HG02973 (cell line): ENCODE measurements at regions not wholly inside any gene's neighbourhood (a gene's known extent, or its start where the extent isn't known, plus 50 kb on each side); places are given as distances from the start of the nearest gene placed in this dataset.
"Not testable (repeated sequence)": the region's sequence is repeated elsewhere in the genome, so short reads cannot be mapped to it uniquely, and the experiment has no call there.

Experiments
- ATAC-seq: cut with Tn5 transposase; IDR thresholded peaks from one replicate; pipeline ENCODE4 v1.9.1; 2021; ENCODE audit warnings: moderate library complexity; ENCODE audit not compliant: unreplicated experiment

DNA sequence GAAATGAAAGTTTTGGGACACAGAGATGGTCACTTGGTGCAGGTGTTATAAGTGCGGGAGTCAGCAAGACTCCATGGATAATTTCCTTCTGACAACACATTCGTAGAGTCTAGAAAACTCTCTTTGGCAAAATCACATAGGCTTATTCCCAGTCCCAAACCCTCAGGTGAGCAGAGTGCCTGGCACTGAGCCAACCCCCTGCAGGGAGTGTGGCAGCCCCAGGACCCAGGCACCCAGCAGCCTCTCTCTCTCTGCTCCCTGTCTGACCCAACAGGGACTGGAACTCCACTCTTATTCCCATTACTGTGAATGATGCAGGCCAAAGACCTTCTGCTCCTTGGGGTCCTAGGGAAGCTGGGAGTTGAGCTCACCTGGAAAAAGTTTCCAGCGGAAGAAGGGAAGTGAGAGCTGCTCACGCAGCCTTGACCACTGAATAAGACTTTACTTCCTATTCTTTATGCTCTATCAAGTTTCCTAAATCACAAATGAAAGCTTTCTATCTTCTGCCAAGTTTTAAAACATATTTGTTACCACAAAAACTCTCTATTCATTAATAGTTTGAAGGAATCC is 132.6 kb upstream of the ETV3 start:
- ATAC-seq, result no peak

DNA sequence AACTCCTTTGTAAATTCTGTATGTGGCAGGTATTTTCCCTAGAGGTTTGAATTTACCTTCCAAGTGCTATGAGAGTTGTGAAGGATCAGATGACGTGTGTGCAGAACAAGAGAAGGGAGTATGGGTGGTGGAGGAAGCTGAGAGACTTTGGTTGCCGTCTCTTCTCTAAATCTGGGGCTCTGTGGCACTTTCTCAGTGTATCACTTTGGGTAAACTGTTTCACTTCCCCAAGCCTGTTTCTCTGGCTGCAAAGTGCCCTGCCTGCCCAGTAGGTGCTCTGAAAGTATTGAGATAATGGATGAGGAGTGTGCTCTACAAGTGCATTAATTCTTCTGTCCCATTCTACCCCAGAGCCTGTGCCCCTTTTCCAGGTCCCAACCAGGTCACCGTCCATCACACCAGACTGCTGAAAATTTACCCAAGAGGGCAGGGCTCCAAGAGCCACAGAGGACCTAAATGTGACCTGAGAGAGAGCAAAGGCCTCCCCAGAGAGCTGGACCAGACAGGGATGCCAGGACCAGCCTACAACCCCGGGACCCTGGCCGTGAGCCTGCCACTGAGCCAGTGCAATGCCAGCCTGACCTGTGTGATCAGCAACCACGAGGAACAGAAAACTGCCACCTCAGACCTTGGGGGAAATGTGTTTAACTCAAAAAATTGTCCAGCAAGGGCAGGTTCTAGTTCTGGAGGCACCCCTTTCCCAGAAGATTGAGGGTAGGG is 131.6 kb upstream of the ETV3 start:
- ATAC-seq, result no peak

DNA sequence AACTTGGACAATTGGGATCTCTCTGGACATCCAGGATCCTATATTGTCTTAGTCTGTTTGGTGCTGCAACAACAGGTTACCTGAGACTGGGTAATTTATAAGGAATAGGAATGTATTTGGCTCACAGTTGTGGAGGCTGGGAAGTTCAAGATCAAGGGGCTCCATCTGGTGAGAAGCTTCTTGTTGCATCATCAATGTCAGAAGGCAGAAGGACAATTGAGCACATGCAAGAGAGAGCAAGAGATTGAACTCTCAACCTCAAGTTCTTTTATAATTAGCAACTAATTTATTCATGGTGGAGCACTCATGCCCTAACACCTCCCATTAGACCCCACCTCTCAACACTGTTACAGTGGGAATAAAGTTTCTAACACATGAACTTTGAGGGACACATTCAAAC is 124.7 kb upstream of the ETV3 start:
- no peak for ATAC-seq

DNA sequence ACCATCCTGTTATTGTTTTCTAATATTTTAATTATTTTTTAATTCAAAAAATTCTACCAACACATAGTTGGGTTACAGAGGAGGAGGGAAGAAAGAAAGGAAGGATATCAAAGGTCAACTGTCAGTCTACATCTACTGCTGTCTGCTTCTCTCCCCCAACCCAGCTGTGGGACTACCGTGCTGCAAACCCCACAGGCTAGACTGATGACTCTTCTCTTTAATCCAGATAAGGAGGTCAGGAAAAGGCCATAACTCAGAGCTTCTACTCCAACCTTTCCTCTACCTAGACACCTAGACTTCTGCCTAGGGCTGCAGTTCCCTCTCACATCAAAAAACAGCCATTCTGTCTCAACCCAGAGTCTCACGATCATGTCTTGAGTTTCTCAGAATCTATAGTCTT is 124.2 kb upstream of the ETV3 start:
- no peak for ATAC-seq

DNA sequence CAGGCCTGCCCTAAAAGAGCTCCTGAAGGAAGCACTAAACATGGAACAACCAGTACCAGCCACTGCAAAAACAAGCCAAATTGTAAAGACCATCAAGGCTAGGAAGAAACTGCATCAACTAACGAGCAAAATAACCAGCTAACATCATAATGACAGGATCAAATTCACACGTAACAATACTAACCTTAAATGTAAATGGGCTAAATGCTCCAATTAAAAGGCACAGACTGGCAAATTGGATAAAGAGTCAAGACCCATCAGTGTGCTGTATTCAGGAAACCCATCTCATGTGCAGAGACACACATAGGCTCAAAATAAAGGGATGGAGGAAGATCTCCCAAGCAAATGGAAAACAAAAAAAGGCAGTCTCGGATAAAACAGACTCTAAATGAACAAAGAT is 117.7 kb upstream of the ETV3 start:
- not testable (repeated sequence) for ATAC-seq

DNA sequence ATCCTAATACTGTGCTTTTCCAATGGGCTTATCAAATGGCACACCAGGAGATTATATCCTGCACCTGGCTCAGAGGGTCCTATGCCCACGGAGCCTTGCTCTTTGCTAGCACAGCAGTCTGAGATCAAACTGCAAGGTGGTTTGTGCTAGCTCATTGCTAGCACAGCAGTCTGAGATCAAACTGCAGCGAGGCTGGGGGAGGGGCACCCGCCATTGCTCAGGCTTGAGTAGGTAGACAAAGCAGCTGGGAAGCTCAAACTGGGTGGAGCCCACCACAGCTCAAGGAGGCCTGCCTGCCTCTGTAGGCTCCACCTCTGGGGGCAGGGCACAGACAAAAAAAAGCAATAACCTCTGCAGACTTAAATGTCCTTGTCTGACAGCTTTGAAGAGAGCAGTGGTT is 116.0 kb upstream of the ETV3 start:
- ATAC-seq, result not testable (repeated sequence)

DNA sequence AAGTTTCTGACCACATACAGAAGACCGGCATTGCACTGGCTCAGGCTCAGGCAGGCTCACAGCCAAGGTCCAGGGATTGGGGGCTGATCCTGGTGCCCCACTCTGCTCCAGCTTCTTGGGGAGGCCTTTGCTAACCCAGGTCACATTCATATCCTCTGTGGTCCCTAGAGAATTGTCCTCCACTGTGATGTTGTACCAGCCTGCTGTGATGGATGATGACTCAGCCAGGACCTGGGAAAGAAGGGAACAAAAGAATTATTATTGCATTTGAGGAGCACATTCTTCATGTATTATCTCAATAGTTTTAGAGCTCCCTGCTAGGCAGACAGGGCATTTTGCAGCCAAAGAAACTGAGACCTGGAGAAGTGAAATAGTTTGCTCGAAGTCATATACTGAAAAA is 114.3 kb upstream of the ETV3 start:
- ATAC-seq, result no peak

DNA sequence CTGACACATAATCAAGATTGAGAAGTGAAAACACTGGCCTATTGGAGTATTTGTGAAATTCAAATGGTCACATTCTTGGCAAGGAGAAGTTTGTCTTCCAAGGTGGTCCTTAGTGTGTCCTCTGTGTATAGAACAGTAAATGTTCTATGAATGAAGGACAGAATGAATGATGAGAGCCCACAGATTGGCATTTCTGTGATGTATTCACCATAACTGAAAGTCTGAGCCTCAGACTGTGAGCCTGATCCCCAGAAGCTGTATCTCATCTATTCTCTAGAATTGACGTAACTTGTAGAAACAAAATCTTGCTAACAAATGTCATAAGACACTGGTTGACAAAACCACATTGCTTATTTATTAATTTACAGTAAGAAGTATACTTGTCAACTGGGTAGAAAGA is 111.5 kb upstream of the ETV3 start:
- no peak for ATAC-seq

DNA sequence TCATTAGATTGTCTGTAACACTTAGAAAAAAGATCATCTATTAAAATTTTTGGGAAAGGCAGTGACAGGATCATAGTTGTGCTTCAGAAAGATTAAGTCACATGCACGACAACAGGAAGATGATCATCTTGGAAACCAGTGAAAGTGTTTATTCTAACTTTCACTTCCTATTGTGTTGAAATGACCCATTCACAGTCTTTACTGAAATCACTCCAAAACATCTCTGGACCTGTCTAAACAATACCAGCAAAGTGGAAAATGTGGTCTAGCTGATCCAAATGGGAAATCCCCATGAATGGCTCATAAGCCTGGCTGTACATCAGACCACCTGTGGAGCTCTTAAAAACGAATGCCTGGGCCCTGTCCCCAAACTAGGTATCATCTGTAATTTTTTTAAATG is 111.1 kb upstream of the ETV3 start:
- no peak for ATAC-seq

DNA sequence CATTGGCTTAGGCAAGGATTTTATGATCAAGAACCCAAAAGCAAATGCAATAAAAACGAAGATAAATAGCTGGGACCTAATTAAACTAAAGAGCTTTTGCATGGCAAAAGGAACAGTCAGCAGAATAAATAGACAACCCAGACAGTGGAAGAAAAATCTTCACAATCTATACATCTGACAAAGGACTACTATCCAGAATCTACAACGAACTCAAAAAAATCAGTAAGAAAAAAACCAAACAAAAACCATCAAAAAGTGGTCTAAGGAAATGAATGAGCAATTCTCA is 109.5 kb upstream of the ETV3 start:
- ATAC-seq, result not testable (repeated sequence)

DNA sequence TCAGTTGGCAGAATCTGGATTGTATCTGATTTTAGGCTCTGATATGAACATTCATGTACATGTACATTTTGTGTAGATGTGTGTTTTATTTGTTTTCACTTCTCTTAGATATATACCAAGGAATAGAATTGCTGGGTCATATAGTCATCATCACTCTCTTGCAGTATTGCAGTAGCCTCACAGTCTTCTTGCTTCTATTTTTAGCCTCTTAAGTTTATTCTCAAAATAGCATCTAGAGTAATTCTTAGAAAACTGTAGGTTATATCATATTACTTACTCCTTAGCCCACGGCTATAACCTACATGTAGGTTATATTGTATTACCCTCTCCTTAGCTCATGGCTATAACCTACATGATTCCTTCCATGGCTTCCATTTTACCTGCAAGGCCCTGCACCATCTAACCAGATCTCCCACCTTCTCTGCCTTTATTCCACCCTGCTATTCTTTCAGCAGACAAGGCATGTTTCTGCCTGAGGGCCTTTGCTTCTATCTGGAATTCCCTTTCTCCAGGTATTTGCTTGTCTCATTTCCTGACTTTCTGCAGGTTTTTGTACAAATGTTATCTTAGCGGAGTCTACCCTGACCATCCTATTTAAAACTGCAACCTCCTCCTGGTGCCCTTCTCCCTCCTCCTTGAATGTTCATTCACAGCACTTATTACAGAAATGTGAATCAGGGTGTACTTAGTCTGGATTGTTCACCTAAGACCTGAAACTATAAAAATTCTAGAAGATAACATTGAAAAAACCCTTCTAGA is 109.0 kb upstream of the ETV3 start:
- no peak for ATAC-seq

DNA sequence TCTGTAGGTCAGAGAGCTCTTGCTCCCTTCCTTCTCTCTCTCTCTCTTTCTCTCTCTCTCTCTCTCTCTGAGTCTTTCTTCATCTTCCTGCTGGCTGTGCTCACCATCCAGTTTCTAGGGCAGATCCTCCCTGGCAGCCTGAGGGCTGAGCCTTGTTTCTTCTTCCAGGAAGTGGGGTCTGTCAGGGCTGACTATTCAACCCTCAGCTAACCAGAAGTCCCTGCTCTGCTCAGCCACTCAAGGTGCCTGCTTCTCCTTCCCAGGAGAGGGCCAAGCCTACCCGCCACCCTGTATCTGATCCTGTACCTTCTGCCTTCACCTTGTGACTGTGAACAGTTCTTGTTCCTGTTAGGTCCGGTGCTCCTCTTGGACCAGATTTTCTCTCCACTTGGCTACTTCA is 107.6 kb upstream of the ETV3 start:
- no peak for ATAC-seq

DNA sequence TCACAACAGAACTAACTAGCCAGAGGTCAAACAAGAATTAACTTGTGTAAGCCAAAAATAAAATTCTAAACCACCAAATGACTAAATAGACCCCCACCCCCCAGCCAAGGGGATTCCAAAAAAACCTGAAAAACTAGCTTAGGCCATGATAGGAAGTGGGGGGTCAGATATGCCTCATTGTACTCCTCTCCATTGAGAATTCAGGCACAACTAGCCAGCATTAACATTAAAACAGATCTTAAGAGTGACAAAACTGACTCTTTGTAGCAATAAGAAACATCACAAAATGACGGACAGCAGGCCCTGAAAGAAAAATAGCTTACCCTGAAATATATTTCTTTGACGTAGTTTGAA is 103.0 kb upstream of the ETV3 start:
- no peak for ATAC-seq

DNA sequence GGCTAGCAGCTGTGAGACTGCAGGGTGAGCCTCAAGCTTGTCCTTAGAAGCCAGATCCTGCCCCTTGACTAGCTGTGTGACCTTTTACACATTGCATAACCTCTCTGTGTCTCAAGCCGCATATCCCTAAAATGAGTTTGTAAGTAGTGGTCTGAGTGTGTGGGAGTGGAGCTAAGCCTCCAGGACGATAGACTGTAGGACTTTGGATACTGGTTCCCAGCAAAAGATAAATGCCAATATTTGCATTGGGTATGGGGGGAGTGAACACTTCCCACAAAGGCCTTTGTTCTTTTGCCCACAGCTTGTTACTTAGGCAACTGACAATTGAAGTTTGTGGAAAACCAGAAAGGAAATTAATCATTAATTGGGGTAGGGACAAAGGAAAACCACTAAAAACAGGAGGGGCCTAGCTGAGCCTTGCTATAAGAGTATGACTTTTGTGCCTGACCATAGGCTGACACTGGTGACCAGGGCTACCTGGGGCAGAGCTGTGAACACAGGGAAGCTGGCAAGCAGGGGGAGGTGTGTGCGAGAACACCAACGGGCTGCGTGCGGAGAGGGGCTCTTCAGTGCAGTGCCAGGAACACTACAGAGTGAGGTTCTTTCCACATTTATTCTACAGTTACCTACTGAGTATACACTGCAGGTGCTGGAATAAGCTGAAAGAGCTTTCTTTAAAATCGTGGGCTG is 102.4 kb upstream of the ETV3 start:
- no peak for ATAC-seq

DNA sequence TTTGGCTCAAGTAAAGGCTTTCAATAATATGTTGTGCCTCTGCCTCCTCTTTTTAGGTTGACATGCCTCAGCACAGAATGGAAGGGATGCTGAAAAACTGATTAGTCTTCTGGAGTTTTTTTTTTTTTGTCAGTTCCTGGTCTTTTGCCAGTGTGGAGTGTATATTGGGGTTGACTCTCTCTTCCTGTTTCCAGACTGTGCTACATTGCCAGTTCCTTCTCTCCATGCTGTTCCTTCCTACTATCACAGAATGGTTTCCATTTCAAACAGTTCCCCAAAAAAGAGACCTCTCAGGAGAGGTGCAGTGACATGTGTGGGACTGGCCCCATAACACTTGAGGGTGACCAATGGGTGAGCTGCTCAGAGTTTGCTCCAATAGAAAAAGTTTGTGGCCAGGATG is 101.7 kb upstream of the ETV3 start:
- no peak for ATAC-seq

DNA sequence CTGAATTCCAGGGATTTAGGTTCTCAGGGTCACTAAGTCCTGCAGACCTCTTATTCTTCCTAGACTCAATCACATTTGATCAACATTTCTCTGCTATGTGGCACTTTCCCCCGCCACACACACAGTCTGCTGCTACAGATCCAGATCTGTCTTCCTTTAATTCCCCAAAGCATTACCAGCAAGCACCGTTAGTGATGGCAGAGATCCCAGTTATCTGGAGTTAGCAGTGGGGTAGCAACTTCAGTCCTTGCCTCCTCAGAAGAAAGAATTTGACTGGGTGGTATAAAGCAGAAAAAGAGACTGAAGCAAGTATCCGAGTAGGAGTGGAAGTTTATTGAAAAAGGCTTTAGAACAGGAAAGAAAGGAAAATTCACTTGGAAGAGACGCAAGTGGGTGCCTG is 100.4 kb upstream of the ETV3 start:
- no peak for ATAC-seq

DNA sequence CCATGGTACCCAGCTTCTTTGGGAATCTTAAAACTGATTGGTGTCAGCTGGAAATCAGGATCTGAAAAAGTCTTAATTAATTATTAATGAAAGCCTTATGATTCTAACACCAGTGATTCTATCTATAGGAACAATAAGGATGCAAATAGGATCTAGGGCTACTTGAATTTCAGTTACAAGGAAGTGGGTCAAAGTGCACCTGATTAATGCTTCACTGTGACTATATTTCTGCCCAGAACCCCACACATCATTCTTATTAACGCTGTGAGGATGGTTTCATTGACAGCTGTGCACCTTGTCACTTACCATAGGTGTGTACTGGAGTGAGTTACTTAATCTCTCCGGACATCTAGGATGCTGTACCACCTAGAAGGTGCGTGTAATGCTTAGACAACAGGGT is 99.8 kb upstream of the ETV3 start:
- no peak for ATAC-seq

DNA sequence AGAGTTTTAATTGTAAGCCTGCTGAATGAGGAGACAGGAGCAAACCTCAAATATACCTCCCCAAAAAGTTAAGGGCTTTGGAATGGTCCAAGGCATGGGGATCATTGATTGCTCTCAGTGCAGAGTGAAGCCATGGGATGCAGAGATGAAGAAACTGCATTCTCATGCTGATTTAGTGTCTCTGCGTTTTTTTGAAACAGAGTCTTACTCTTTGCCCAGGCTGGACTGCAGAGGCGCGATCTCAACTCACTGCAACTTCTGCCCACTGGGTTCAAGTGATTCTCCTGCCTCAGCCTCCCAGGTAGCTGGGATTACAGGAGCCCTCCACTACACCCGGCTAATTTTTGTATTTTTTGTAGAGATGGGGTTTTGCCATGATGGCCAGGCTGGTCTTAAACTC is 99.3 kb upstream of the ETV3 start:
- no peak for ATAC-seq

DNA sequence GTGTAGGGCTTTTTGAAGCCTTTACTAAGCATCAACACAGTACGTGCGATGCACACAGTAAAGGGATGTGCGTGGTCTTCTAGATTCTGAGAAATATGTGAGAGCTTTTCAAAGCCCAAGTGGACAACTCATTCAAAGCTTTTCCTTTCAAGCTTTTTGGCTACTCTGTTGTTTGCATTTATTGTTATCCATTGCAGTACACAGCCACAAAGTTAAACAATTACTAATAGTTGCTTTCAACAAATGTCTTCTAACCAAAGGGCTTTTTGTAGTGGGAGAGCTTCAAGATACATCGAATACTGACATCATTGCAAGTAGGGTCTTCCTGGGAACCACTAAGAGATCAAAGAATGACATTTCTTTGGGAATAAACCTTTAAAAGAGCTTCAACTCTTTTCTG is 97.9 kb upstream of the ETV3 start:
- no peak for ATAC-seq

DNA sequence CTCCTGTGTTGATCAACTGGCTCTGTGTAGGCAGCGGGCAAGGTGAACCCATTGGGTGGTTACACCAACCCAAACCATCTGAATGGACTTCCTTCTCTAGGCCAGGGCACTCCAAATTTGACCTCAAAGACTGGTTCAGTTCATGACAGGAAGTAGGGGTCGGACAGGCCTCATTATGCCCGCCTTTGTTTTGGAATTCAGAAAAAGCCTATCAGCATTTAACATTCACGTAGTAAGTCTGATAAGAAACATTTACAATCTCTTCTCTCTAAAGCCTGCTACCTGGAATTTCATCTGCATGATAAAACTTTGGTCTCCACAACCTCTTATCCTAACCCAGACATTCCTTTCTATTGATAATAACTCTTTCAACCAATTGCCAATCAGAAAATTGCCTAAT is 97.1 kb upstream of the ETV3 start:
- no peak for ATAC-seq

DNA sequence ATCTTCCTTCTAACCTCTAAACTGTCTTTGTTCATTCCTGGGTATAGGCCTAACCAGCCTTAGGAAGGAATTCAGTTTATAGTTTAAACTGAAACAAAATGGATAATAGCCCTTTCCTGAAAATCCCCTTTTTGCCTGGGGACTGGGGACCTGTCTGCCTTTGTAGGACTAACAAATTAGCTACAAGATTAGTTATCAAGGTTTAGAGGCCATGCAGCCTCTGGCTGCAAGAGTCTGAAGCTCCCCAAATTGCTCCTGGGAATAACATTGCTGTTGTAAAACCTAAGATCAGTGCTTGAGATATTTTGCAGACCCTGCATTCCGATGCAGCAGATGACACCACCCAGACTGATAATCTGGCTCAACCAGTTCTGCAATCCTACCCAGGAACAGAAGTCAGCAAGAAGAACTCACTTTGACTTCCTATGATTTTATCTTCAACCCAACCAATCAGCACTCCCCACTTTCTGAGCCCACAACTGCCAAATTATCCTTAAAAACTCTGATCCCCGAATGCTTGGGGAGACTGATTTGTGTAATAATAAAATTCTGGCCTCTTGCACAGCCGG is 96.6 kb upstream of the ETV3 start:
- no peak for ATAC-seq

DNA sequence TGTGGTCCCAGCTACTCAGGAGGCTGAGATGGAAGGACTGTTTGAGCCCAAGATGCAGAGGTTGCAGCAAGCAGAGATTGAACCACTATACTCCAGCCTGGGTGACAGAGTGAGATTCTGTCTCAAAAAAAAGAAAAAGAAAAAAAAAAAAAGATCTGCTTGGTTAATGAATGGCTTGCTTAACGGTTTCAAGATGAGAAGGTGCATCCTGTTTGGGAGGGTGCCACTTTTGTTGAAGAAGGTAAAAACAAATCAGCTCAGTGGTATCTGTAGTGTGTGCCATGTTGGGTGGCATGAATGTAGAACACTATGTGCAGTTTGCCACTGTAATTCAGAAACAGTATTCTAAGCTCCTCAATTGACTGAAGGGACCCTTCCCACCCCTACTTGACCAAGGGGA is 94.9 kb upstream of the ETV3 start:
- no peak for ATAC-seq
